ENCODE measurements at regions not wholly inside any gene's neighbourhood (a gene's known extent, or its start where the extent isn't known, plus 50 kb on each side); places are given as distances from the start of the nearest gene placed in this dataset.

DNA sequence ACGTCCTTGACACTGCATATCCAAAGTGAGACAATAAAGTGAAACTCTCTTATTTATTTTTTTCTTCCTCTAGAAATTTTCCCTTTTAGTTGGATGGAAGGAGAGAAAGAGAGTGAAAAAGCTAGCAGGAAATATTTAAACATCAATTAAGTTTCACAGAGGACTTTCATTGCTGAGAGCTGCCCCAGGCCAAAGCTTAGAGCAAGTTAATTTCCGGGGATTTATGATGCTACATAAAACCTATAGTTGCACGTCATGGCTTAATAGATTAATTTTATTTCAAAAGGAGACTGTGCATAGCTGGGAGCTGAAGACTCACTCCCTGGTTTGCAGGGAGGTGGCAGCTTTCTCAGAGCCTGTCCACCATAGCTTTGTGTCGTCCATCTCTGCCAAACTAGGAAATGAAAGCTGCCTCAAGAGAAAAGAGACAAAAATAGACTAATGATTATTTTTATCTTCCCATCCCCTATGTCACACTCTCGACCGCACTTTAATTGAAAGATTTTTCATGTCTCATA lies 323.3 kb upstream of the RAB6C start:
- TF ChIP-seq RAD21 (IDR thresholded peaks at IDR 0.05), result no peak
- TF ChIP-seq RXRA (IDR thresholded peaks at IDR 0.05), result no peak
- TF ChIP-seq, protein P1, sequence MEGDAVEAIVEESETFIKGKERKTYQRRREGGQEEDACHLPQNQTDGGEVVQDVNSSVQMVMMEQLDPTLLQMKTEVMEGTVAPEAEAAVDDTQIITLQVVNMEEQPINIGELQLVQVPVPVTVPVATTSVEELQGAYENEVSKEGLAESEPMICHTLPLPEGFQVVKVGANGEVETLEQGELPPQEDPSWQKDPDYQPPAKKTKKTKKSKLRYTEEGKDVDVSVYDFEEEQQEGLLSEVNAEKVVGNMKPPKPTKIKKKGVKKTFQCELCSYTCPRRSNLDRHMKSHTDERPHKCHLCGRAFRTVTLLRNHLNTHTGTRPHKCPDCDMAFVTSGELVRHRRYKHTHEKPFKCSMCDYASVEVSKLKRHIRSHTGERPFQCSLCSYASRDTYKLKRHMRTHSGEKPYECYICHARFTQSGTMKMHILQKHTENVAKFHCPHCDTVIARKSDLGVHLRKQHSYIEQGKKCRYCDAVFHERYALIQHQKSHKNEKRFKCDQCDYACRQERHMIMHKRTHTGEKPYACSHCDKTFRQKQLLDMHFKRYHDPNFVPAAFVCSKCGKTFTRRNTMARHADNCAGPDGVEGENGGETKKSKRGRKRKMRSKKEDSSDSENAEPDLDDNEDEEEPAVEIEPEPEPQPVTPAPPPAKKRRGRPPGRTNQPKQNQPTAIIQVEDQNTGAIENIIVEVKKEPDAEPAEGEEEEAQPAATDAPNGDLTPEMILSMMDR (IDR thresholded peaks at IDR 0.05; ENCODE audit: low read depth, low read length, missing input control), result no peak
- no peak for TF ChIP-seq JUND (IDR thresholded peaks at IDR 0.05)
- TF ChIP-seq SP1 (IDR thresholded peaks at IDR 0.05), result no peak
- TF ChIP-seq TAF1 (conservative IDR thresholded peaks at IDR 0.05), result no peak
- TF ChIP-seq YY1 (IDR thresholded peaks at IDR 0.05), result no peak
- no peak for TF ChIP-seq EGR1 (IDR thresholded peaks at IDR 0.05; ENCODE audit: low read depth in 2 of 2)

Measured in liver (tissue), 3 donors.